Astrocyte (in vitro differentiated cells and primary cell): ENCODE measurements at regions not wholly inside any gene's neighbourhood (a gene's known extent, or its start where the extent isn't known, plus 50 kb on each side); places are given as distances from the start of the nearest gene placed in this dataset.

ENCODE experiments used
- CTCF ChIP-seq: IDR thresholded peaks from 2 replicates; pipeline ENCODE4 v1.5.1; 2011; ENCODE audit warnings: low read depth, mild to moderate bottlenecking, inconsistent platforms, low read length, moderate library complexity; ENCODE audit not compliant: insufficient read depth
- EZH2 ChIP-seq: IDR thresholded peaks from 2 replicates; pipeline ENCODE4 v1.6.1; 2012; ENCODE audit warnings: mild to moderate bottlenecking, low read length, inconsistent platforms; ENCODE audit not compliant: insufficient read depth

- TF ChIP-seq CTCF (no peak), EZH2 (no peak)
Observed at GRCh38 chr15:69663441-69663840, 210.8 kb downstream of the RPLP1 start.
